ENCODE measurements at regions not wholly inside any gene's neighbourhood (a gene's known extent, or its start where the extent isn't known, plus 50 kb on each side); places are given as distances from the start of the nearest gene placed in this dataset.

DNA sequence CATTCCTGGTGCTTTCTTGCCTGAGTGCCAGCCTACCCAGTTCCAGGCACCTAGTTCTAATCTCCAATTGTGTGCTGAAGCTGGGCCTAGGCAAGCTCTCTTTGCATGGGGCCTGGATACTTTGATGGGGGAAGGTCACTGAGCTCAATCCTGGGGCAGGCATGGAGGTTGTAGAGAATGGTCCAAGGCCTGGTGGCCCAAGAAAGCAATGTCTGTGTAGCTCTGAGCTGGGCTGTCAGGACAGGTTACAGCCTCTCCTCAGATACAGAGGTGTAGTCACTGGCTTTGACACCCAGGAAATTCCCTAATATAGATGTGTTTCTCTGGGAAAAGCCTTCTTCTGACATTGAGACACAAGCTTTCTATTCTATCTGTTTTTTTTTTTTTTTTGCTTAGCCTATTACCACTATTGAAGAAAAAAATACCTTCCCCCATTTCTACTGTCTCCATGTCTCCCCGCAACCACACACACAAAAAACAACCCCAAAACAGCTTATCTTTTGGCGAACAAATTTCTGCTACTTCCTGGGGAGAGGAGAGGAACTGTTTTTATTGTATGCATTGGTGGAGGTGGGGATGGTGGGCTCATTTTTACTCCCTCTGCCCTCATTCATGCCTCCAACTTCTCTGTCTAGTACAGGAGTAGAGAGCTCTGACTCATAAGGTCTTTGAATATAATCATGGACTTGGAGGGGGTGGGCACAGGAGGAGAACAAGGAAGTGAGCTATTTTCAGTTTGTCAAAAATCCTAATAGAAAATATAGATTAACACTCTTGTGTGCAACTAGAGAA, 66.7 kb upstream of the DHX15 start:
- intact Hi-C loops (cut with DNase I; ENCODE audit: low total_unique reads) = no loop called here
- H3K4me1 ChIP-seq = no peaks in the 10 kb centered on the region
- no peaks in the 10 kb centered on the region for H3K27me3 ChIP-seq
- no peaks in the 10 kb centered on the region for H3K9me3 ChIP-seq
- no peak overlapping the region for H3K4me3 ChIP-seq
- no peak for DNase-seq
- no peak for TF ChIP-seq POLR2A (IDR thresholded peaks at IDR 0.05)
- TF ChIP-seq CTCF (IDR thresholded peaks at IDR 0.05) = no peak
- H3K27ac ChIP-seq = no peak overlapping the region
- H3K36me3 ChIP-seq = no peaks in the 10 kb centered on the region

DNA sequence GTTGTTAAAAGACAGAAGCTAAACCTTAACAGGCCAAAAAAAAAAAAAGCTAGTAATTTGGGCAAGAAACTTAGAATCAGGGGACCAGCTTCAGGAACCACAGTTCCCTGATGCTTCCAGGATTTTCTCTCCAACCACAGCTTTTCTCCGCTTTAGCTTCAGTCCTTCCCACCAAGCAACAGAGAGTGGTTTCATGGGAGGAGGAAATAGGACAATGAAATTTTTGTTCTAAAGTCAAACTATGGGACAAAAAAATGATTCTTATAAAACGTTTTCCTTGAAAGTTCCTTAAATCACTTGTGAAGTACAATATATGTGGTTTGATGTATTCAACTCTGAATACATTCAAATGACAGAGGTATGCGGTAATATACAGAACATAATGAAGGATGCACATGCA, 71.0 kb upstream of the DHX15 start:
- no peak for DNase-seq
- Histone ChIP-seq H3K9me3 (no peaks in the 10 kb centered on the region), H3K27ac (no peak overlapping the region), H3K4me3 (no peak overlapping the region), H3K36me3 (no peaks in the 10 kb centered on the region), H3K4me1 (no peaks in the 10 kb centered on the region), H3K27me3 (no peaks in the 10 kb centered on the region)
- TF ChIP-seq POLR2A (IDR thresholded peaks at IDR 0.05) (no peak), CTCF (IDR thresholded peaks at IDR 0.05) (no peak)
- intact Hi-C loops (cut with DNase I; ENCODE audit: low total_unique reads) = no loop called here

DNA sequence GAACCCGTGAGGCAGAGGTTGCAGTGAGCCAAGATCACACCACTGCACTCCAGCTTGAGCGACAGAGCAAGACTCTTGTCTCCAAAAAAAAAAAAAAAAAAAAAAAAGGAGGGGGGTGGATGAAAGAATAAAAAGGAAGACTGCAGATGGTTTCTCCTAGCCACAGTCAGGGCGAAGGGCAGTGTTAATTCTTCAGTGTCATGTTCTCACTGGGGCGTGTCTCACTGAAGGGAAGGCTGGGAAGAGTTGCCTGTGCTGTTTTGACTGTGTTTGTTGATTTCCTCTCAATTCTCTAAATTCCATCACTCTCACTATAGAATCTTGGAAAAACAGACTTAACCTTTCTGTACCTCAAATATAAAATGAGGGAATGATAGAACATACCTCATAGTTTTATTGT, 71.6 kb upstream of the DHX15 start:
- no peaks in the 10 kb centered on the region for H3K36me3 ChIP-seq
- no peak for DNase-seq
- intact Hi-C loops (cut with DNase I; ENCODE audit: low total_unique reads) = no loop called here
- H3K4me3 ChIP-seq = no peak overlapping the region
- no peaks in the 10 kb centered on the region for H3K9me3 ChIP-seq
- no peaks in the 10 kb centered on the region for H3K27me3 ChIP-seq
- no peak overlapping the region for H3K27ac ChIP-seq
- no peak for TF ChIP-seq POLR2A (IDR thresholded peaks at IDR 0.05)
- TF ChIP-seq CTCF (IDR thresholded peaks at IDR 0.05) = no peak
- H3K4me1 ChIP-seq = no peaks in the 10 kb centered on the region

- no peak for DNase-seq
- no peak overlapping the region for H3K27ac ChIP-seq
- no peaks in the 10 kb centered on the region for H3K9me3 ChIP-seq
- no peaks in the 10 kb centered on the region for H3K36me3 ChIP-seq
- H3K4me3 ChIP-seq = no peak overlapping the region
- intact Hi-C loops (cut with DNase I; ENCODE audit: low total_unique reads) = no loop called here
- no peak for TF ChIP-seq POLR2A (IDR thresholded peaks at IDR 0.05)
- TF ChIP-seq CTCF (IDR thresholded peaks at IDR 0.05) = no peak
- no peaks in the 10 kb centered on the region for H3K4me1 ChIP-seq
- no peaks in the 10 kb centered on the region for H3K27me3 ChIP-seq
Measured at GRCh38 chr4:24656906-24657305, 72.6 kb upstream of the DHX15 start.

DNA sequence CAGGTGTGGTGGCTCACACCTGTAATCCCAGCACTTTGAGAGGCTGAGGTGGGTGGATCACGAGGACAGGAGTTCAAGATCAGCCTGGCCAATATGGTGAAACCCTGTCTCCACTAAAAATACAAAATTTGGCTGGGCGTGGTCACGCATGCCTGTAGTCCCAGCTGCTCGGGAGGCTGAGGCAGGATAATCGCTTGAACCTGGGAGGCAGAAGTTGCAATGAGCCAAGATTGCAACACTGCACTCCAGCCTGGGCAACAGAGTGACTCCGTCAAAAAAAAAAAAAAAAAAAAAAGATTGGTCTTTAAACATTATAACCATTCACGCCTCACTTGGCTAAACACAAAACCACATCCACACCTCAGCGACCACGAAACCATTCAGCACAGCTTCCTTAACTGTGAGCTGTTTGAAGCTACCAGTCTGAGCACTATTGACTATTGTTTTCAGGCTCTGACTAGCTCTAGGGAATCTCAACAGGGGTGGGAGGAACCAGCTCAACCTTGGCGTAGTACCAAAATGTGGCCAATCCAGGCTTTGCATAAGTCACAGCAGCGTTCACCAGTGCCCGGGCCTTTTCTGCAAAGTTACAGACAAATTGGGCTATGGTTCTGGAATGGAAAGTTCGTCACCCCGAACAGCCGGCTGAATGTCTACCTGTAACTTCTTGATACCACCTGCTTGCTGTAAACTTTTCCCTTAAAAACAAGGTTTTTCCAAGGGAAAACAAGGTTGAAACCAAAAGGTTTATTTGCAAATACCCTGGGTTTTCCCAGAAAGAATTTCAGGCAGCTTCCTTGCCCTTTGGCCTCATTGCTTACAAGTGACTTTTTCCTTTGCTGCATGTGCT, 73.6 kb upstream of the DHX15 start:
- intact Hi-C loops (cut with DNase I; ENCODE audit: low total_unique reads) = no loop called here
- TF ChIP-seq POLR2A (IDR thresholded peaks at IDR 0.05) = no peak
- no peak for TF ChIP-seq CTCF (IDR thresholded peaks at IDR 0.05)

More for the DNA sequence above, 73.6 kb upstream of the DHX15 start:
- H3K27me3 ChIP-seq = no peaks in the 10 kb centered on the region
- no peaks in the 10 kb centered on the region for H3K4me1 ChIP-seq
- H3K9me3 ChIP-seq = no peaks in the 10 kb centered on the region
- no peak overlapping the region for H3K27ac ChIP-seq
- no peak for DNase-seq
- no peaks in the 10 kb centered on the region for H3K36me3 ChIP-seq
- H3K4me3 ChIP-seq = no peak overlapping the region

Data from uterus (tissue), 3 donors.